GM19463 (cell line): ENCODE measurements at regions not wholly inside any gene's neighbourhood (a gene's known extent, or its start where the extent isn't known, plus 50 kb on each side); places are given as distances from the start of the nearest gene placed in this dataset.

Experiments used
- ATAC-seq: cut with Tn5 transposase; IDR thresholded peaks from one replicate; pipeline ENCODE4 v1.9.1; 2021; ENCODE audit warnings: mild to moderate bottlenecking, moderate library complexity; ENCODE audit not compliant: unreplicated experiment

DNA sequence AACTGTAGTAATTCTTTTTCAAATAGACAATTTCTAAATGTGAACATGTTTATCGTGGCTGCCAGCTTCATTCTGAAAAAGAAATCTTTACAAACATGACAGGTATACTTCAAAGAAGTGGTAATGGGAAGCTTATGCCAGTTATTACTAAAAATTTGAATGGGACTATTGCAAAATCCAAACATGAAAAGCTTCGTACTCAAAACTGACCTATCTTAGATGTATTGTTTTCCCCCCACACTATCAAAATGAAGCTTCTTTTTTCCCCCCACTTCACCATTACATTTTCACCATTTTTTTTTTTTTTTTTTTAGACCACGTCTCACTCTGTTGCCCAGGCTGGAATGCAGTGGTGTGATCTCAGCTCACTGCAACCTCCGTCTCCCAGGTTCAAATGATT is 50.4 kb upstream of the SERTAD2 start:
- no peak for ATAC-seq

GRCh38 chr2:64704996-64705395 is 51.3 kb upstream of the SERTAD2 start:
- ATAC-seq = no peak

GRCh38 chr2:64707276-64707675 is 53.6 kb upstream of the SERTAD2 start:
- no peak for ATAC-seq

DNA sequence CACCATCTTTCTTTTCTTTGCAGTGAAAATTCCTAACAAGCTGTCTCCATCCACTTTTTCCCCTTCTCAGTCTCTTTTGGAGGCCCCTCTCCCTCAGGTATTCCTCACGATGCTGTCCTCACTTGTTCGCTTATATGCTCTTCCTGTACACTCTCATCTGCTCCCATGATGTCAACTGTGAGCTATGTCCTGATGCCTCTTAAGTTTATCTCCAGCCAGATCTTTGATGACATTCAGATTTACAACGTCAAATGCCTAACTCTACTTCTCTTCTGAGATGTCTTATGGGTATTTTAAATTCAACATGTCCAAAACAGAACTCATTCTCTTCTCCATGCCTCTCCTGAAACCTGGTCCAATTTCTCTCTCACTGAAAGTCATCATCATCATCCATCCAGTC is 55.1 kb upstream of the SERTAD2 start:
- no peak for ATAC-seq

GRCh38 chr2:64711252-64711800 is 57.6 kb upstream of the SERTAD2 start:
- no peak for ATAC-seq

DNA sequence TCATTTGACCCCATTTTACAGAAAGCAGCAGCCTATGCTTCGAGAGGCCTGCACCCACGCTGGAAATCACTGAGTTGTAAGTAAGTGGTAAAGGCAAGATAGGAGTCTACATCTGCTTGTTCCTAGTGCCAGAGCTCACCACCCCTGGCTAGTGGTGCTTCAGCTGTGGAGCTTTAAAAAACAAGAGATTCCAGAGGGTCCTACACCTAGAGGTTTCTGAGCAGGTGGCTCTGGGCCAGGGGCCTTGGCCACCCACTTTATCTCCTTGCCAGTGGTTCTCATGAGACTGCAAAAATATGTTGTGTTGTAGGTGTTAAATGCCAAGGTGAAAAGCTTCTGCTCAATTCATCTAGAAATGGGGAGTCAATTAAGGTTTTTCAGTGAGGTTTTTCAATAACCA is 60.0 kb upstream of the SERTAD2 start:
- no peak for ATAC-seq

DNA sequence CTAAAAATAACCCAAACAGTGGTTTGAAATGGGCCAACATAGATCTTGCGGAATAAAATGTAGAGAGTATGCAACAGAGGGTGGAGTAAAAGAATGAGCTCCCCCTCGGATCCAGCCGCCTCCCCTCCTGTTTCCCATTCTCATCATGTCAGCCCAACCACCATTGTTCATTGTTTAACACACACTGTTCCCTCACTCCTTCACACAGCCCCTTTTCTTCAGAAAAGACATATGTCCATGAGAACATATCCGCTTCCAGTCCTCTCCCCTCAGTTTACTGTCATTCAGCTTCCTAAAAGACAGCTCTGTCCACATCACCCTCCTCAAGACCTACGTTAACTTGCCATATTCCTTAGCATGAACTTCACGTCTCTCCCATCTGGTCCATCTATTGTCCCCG is 62.9 kb upstream of the SERTAD2 start:
- no peak for ATAC-seq

GRCh38 chr2:64718250-64718885 is 64.7 kb upstream of the SERTAD2 start:
- no peak for ATAC-seq

DNA sequence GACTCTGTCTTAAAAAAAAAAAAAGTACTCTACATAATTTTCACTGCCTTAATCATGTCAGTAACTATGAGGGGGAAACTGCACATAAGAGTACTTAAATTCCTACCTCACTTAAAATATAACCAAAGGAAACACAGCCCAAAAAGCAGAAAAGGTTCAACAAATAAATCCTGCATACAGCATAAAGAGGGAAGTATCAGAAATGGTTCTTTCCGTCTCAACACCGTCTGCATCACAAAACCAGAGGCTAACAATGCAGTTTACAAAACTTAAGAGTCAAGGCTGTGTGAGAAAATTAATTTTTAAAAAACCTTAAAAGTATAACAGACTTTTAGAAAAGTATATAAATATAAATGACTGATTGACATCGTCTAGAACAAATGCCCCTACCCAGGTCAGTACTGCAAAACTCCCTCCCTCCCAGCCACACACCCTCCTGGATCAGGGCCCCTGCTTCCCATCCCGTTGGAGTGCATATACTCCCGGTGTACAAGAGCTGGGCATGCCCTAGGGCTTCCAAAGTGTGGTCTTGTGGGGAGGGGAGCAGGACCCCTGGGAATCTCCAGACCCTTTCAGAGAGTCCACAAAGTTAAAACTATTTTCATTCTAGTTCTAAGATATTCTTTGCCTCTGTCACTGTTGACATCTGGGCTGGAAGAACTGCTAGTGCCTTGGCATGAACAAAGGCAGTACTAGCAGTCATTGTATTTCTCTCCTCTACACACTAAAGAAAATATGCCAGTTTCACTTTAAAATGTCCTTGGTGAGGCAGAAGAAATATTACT is 67.0 kb upstream of the SERTAD2 start:
- no peak for ATAC-seq

DNA sequence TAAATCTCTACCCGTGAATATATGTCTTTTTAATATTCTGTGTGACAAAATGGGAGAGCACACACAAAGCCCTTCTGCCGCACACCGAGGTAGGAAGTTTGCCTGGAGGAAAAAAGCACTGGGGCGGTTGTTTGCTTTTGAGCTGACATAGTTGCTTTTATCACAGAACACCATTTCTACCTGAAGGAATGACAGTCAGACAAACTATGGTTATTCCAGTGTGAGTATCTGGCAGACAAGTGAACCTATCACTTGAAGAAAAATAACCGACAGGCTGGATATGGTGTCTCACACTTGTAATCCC is 67.6 kb upstream of the SERTAD2 start:
- ATAC-seq = no peak

GRCh38 chr2:64722291-64723044 is 68.8 kb upstream of the SERTAD2 start:
- no peak for ATAC-seq

- ATAC-seq = peak; percentile 86
Measured at GRCh38 chr2:64727013-64727767, 73.5 kb upstream of the SERTAD2 start.

DNA sequence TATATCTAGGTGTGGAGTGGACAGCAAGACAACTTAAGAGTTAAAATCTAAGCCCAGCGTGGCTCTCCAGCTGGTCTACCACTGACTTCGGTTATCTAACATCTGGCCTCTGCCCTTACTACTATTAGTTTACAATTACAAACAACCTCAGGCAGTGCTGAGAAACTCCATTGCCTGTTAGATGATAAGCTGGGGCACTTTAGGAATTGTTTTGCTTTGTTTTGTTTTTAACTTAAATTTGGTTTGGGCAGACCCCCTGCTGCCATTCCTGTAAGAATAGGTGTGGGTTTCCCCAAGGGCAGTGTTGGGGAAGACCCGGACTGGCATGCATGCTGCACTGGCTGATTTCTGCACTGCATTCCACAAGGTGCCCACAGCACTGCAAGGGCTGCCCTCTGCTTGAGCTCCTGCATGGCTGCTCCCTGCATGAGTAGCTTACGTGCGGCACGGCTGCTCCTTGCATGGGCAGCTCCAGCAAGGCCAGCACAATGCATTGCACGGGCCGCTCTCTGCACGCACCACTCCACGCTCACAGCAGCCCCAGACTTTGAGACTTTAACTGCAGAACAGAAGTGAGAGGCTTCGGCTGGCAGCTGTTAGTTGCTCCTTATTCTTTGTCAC is 74.2 kb upstream of the SERTAD2 start:
- ATAC-seq = no peak

DNA sequence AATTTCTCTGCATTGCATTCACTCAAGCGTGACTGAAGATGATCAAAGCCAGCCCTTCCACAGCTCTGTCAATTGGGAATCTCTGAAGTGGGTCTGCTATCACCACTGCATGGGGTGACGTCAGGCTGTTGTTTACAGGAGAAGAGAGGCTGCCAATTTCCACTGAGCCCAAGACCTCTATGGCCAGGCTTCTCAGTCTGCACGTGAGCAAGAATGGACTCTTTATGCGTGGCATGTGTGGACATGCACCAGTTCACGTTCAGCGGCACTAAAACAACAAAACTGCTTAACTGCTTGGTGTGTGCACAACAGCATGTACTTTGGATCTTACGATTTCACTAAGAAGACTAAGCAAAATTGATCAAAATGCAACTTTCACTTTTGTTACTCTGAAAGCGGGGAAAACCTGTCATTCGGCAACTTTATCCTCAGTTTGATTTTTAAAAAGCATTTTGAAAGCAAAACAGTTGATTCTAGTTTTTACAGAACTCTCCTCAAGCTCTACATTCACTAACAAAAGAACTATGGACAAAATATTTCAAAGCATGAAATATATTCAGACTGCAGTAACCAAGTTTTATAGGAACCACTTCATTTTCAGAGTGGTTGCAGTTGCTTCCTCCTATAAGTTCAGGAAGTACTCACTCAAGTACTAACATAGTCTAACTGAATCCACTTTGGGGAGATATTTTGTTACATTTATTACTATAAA is 77.0 kb upstream of the SERTAD2 start:
- peak; percentile 31 for ATAC-seq

DNA sequence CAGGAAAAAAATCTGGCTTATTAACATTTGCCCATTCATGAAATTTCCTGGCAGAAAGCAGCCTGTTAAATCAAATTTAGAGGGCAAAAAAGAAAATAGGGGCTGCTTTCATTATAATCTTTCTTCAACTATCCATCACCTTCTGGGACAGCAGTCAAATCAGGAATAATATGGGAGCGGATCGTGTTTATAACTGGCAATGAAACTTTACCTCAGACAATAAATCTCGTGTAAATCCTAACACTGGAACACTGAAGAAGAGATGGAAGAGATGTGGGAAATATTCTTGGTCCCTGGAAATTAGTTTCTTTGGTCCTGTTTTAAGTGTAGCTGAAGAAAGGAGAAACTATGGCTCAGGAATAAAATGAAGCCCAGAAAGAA is 77.5 kb upstream of the SERTAD2 start:
- no peak for ATAC-seq

GRCh38 chr2:64731746-64732145 is 78.0 kb upstream of the SERTAD2 start:
- no peak for ATAC-seq

DNA sequence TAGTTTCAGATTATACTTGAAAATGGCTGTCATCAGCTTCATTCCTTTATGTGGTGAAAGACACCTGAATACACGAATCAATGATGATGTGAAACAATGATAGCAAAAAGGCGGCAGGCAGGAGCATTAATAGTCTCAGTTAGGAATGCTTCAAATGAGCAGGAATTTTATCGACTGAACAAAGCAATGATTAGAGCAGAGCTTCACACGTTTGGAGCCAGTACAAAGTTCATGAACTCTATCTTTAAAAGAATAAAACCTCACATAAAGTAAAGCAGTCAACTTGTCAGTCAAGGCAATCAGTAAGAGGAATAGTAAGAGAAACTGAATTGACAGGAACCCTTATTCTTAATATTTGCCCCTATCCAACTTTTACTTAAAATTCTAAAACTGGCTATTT is 78.4 kb upstream of the SERTAD2 start:
- ATAC-seq = no peak

DNA sequence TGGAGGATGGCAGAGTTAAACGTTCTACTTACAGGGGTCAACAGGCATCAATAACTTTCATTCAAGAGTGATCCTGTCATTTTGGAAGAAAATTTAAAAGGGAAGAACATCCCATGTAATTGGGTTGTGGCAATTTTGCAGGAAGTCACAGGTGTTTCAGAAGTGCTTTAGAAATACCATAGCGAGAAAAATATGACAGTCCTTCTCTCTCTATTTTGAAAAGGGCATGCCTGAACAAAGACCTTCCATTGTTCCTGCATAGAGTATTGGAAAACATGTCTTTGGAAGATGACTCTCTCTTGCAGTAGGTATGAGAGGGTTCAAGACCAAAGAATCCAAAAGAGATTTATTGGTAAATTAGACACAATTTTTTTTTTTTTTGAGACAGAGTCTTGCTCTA is 81.8 kb upstream of the SERTAD2 start:
- no peak for ATAC-seq

DNA sequence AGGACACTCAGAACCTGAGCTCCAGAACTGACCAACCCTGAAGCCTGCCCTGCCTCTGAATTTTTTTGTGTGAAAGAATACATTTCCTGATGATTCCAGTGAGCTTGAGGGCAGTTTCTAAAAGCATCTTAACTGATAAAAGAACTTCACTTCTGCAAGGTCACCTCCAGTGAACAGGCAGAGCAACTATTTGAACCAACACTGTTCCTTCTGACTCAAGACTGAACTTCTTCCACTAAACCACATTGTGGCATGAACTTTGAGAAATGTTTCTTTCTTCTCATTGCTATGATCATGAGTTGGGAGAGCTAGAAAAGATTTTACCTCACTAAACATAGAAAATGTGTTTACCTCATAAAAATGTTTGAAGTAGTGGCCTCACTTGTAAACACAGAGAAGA is 83.8 kb upstream of the SERTAD2 start:
- peak; percentile 73 for ATAC-seq

DNA sequence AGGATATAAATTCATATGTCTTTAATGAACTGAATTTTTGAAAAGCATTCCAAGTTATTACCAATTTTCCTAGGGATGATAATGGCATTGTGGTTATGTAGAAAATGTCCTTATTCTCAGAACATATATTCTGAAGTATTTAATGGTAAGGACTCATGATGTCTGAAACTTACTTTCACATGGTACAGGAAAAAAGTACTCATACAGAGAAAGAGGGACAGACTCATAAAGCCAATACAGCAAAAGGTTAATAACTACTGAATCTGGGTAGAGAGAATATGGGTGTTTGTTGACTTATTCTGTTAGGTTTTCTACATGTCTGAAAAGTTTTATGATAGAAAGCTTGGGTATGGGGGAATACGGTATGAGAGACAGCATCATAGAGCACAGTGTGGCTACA is 84.3 kb upstream of the SERTAD2 start:
- peak; percentile 76 for ATAC-seq
